KBM-7 (cell line): ENCODE measurements at regions not wholly inside any gene's neighbourhood (a gene's known extent, or its start where the extent isn't known, plus 50 kb on each side); places are given as distances from the start of the nearest gene placed in this dataset.
"Not testable (repeated sequence)": the region's sequence is repeated elsewhere in the genome, so short reads cannot be mapped to it uniquely, and the experiment has no call there.

Experiments used
- DNase-seq: peaks from one replicate; pipeline ENCODE4 v3.0.0-alpha.2; 2015
- in situ Hi-C: fragments of 300-500 bp; cut with MboI; formaldehyde crosslinking; loops from 2 replicates; pipeline ENCODE4 v1.14.3; 2020; ENCODE audit warnings: low sequenced_read_pairs, low pct_unique_long_range_greater_than_20kb, mixed read lengths

- in situ Hi-C loops, DNase-seq: not testable (repeated sequence)
These were observed 1716.9 kb downstream of the SI start for GRCh38 chr3:163361357-163361878.

DNA sequence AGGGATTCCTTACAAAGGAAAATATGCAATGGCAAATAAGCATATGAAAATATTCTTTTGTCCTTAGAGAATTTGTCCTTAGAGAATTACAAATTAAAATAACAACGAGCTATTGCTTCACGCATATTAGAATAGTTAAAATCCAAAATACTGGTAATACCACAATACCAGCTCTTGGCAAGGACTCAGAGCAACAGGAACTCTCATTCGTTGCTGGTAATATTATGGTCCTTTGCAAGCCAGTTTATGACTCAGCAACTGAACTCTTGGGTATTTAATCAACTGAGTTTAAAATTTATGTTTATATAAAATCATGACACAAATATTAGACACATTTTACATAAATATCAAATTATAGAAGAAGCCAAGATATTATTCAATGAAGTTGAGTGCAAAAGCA is 1730.4 kb downstream of the SI start:
- in situ Hi-C loops = no loop called here

GRCh38 chr3:163335429-163335828 is 1742.9 kb downstream of the SI start:
- in situ Hi-C loops = no loop called here
- DNase-seq = no peak

More for the DNA sequence above, 1730.4 kb downstream of the SI start:
- DNase-seq = no peak

DNA sequence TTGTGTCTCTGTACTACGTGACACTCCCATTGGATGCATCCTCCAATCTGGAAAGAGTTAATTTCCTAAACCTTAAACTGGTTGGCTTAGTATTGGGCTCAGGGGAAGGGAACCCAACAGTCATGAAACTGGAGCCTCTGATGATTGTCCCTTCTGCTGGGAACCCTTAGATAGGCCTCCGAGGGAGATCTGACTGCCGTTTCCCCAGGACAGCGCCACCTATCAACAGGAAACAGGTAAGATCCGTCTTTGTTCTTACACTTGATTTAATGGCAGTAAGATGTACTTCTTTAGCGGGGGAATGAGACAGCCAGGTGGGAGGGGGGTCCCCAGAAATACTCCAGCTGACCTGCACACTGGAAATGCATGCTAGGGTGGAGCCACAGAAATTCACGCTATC is 1749.6 kb downstream of the SI start:
- in situ Hi-C loops = no loop called here
- no peak for DNase-seq

DNA sequence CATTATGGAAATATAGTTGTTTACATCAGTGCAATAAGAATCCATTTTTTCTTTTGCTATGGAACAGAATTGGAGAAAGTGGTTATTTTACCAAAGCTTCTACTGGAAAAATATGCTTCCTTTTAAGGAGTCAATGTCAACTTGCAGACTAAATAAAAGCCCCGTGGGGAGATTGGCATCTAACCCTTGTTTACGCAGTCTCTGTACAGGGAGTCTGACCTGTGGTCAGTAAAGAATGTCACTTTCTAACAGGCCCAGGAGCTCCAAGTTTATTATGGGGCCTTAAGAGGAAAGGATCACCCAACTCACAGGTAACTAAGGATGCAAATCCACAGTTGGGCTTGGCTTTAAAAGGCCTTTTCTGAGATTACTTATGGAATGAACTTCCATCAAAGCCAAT is 1751.2 kb downstream of the SI start:
- no peak for DNase-seq
- in situ Hi-C loops = no loop called here

DNA sequence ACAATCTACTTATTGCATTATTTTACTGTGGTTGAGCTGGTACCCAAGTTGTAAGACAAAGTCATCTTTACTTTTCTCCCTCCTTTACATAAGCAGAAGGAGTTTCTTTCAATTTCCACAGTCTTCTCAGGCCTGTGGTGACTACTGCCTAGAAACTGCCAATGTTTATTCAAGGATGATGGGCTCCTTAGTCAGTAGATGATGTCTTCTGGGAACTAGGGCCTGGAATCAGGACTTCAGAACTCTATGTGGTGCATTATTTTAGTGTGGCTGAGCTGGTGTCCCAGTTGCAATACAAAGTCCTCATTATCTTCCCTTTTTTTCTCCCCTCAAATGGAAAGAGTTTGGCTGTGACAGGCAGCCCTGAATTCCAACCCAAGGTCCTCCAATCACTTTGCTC is 1762.5 kb downstream of the SI start:
- no peak for DNase-seq
- in situ Hi-C loops = no loop called here

- in situ Hi-C loops = no loop called here
- DNase-seq = no peak
These were observed 1771.9 kb downstream of the SI start for GRCh38 chr3:163306405-163306804.

DNA sequence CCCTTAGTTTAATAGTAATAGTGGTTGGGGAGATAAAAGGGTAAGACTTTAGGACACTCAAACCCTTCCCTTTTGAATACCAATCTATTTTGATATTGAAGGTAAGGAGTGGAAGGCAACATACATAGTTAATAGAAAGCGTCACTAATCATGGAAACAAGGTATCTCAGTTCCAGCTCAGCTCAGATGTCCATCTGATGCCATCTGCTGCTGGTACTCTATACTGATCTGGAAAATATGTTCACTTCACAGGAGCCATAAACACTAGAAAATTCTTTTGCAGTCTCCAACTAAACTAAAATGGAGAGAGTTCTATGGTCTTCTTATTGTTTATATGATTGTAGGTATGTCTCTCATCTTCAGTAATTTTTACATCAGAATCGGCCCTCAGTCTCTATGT is 1777.1 kb downstream of the OTOL1 start:
- in situ Hi-C loops = no loop called here
- peak; percentile 0 for DNase-seq

GRCh38 chr3:163266731-163267130 is 1770.1 kb downstream of the OTOL1 start:
- in situ Hi-C loops = no loop called here
- DNase-seq = no peak

- DNase-seq = no peak
- in situ Hi-C loops = no loop called here
These were observed 1765.0 kb downstream of the OTOL1 start for GRCh38 chr3:163261618-163262017.

DNA sequence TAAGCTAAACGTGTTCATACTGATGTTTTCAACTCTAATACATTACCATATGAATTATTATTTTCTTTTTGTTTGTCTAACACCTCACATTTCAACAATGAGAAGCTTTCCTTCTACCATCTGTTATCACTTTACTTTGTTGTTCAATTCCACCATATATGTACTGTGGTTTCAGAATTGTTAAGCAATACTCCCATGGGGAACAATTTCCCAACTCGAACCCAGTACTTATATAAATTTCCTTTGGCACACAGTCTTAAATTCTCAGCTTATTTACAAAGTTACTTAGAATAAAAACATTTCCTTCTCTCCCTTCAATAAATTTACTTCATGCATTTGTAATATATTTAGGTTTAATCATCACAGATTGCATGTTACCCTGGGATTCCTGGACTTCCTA is 1764.4 kb downstream of the OTOL1 start:
- DNase-seq = no peak
- in situ Hi-C loops = no loop called here

GRCh38 chr3:163218336-163218735 is 1721.7 kb downstream of the OTOL1 start:
- no peak for DNase-seq
- in situ Hi-C loops = no loop called here

DNA sequence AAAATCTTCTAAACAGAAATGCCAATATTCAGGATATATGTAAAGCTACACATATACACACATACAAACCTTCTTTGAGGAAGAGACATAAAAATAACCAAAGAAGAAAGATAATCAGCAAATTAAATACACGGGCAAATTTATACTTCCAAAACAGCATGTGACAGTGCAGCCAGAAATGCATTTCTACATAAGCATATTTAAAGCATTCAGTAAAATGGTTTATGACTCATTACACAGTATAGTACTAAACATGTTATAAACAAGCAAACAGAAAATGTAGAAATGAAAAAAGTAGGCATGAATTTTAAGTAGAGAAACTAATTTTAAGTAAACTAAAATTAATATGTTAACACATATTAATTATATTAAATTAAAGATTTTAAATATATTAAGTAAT is 1717.2 kb downstream of the OTOL1 start:
- no peak for DNase-seq
- in situ Hi-C loops = no loop called here

GRCh38 chr3:163196815-163197374 is 1700.3 kb downstream of the OTOL1 start:
- no peak for DNase-seq
- in situ Hi-C loops = no loop called here

DNA sequence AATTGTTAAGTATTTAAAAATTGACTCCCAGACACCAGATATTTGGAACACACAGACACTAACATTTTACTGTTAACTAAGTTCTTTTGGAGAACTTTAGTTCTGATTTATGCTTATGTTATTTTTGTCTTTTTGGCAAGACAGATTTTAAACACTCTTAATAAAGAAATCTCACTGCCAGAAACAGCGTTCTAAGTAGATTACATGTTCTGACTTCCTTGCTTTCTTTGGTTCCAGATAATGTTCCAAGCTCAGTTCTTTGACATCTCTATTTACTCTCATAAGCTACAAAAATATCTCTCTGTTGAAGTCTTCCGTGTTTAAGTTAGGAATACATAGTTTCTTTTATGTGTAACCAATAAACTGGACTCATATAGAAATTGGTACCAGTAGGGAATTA is 1699.6 kb downstream of the OTOL1 start:
- in situ Hi-C loops = no loop called here
- DNase-seq = no peak

GRCh38 chr3:163185721-163186350 is 1689.2 kb downstream of the OTOL1 start:
- in situ Hi-C loops = no loop called here

GRCh38 chr3:163175970-163176369 is 1679.4 kb downstream of the OTOL1 start:
- DNase-seq = no peak
- in situ Hi-C loops = no loop called here

More at GRCh38 chr3:163185721-163186350, 1689.2 kb downstream of the OTOL1 start:
- no peak for DNase-seq

DNA sequence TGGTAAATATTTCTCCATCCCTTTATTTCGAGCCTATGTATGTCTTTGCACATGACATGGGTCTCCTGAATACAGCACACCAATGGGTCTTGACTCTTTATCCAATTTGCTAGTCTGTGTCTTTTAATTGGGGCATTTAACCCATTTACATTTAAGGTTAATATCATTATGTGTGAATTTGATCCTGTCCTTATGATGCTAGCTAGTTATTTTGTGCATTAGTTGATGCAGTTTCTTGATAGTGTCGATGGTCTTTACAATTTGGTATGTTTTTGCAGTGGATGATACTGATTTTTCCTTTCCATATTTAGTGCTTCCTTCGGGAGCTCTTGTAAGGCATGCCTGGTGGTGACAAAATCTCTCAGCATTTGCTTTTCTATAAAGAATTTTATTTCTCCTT is 1675.9 kb downstream of the OTOL1 start:
- in situ Hi-C loops, DNase-seq: not testable (repeated sequence)

DNA sequence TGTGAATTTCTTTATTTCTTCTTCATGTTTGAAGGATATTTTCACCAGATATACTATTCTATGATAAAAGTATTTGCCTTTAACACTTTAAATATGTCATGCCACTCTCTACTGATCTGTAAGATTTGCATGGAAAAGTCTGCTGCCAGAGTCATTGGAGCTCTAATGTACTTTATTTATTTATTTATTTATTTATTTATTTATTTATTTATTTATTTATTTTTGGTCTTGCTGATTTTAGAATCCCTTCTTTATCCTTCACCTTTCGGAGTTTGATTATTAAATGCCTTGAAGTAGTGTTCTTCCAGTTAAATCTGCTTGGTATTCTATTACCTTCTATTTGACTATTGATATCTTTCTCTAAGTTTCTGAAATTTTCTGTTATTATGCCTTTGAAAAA is 1669.6 kb downstream of the OTOL1 start:
- in situ Hi-C loops = no loop called here

DNA sequence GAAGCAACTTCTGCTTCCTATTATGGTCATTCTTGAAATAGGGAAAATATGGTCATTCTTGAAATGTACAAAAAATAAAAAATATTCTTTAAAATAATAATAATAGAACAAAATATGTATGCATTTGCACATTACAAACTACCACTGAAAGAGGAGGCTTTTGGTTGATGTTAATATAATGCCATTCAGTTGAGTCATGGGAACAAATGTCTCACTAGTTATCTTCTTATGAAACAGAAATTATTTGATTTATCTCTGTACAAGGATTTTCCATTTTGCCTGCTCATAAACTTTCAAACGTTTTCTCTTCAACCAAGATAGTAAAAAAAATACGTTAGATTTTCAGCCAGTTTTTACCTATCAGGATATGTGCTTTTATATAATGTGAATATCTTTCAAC is 1662.7 kb downstream of the OTOL1 start:
- DNase-seq = no peak
- in situ Hi-C loops = no loop called here

More for the DNA sequence above, 1669.6 kb downstream of the OTOL1 start:
- no peak for DNase-seq

- DNase-seq = no peak
- in situ Hi-C loops = no loop called here
These were observed 1643.0 kb downstream of the OTOL1 start for GRCh38 chr3:163139600-163139999.
